DND-41 (cell line): ENCODE measurements at regions not wholly inside any gene's neighbourhood (a gene's known extent, or its start where the extent isn't known, plus 50 kb on each side); places are given as distances from the start of the nearest gene placed in this dataset.

Source experiments
- EZH2 ChIP-seq: IDR thresholded peaks from 3 replicates; pipeline ENCODE4 v1.6.1; 2012; ENCODE audit warnings: borderline replicate concordance, low read depth, mild to moderate bottlenecking, moderate library complexity, low read length, inconsistent platforms; ENCODE audit not compliant: severe bottlenecking
- TF ChIP-seq, protein P1 (sequence below): IDR thresholded peaks from 2 replicates; pipeline ENCODE4 v1.5.1; 2012; ENCODE audit warnings: borderline replicate concordance, low read length, moderate library complexity, mild to moderate bottlenecking; ENCODE audit not compliant: poor library complexity, severe bottlenecking; ENCODE audit errors: extremely low read depth

DNA sequence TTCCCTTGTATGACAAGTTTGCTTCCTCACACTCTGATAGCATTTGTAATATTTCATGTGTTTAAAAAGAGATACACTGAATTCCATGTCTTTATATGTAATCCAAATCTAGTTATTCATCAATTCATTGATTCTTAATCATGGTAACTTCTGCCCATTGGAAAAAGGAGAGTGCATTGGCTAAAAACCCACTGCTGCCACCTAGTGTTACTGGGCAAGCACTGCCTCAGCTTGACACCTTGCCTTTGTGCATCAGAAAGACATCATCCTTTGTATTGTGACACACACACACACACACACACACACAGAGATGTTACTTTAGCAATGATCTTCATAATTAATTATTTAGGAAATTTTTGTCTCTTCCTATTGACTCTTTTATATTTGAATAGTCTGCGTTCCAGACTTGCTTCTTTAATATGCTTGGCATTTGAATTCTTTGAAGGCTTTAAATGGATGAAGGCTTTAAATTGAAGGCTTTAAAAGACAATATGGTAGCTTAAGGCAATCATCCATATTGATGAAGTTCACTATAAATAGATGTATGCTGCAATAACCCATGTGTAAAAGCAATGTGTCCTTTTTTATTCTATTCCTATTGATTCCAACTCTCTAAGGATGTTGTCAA is 414.2 kb upstream of the CHST9 start:
- TF ChIP-seq, protein P1, sequence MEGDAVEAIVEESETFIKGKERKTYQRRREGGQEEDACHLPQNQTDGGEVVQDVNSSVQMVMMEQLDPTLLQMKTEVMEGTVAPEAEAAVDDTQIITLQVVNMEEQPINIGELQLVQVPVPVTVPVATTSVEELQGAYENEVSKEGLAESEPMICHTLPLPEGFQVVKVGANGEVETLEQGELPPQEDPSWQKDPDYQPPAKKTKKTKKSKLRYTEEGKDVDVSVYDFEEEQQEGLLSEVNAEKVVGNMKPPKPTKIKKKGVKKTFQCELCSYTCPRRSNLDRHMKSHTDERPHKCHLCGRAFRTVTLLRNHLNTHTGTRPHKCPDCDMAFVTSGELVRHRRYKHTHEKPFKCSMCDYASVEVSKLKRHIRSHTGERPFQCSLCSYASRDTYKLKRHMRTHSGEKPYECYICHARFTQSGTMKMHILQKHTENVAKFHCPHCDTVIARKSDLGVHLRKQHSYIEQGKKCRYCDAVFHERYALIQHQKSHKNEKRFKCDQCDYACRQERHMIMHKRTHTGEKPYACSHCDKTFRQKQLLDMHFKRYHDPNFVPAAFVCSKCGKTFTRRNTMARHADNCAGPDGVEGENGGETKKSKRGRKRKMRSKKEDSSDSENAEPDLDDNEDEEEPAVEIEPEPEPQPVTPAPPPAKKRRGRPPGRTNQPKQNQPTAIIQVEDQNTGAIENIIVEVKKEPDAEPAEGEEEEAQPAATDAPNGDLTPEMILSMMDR: peak; percentile 97
- no peak for TF ChIP-seq EZH2
